ENCODE measurements at regions not wholly inside any gene's neighbourhood (a gene's known extent, or its start where the extent isn't known, plus 50 kb on each side); places are given as distances from the start of the nearest gene placed in this dataset.

DNA sequence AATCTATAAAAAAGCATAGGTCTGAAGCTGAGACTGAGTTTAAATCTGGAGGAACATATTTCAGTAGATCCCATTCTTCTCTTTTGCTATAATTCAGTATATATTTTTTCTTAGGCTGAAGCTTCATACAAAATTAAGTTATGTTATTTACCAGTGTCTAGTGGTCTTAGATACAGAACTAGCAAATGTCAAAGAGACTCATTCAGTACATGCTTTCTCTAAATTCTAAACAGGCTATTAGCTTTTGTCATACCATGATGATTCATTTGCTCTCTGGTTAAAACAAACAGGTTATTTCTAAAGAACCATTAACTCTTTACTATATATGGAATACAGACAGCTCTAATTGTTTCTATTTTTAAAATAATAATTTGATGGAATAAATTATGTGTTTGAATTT is 1170.2 kb upstream of the PRMT6 start:
- no peak for DNase-seq (ENCODE audit: low spot score)
- H3K36me3 ChIP-seq, result no peaks in the 10 kb centered on the region
- no peak overlapping the region for H3K27ac ChIP-seq
- no peak overlapping the region for H3K4me3 ChIP-seq
- intact Hi-C loops (cut with DNase I), result no loop called here
- TF ChIP-seq POLR2AphosphoS5 (IDR thresholded peaks at IDR 0.05) (no peak), CTCF (IDR thresholded peaks at IDR 0.05) (no peak)
- no peaks in the 10 kb centered on the region for H3K27me3 ChIP-seq (replicated peaks; ENCODE audit: insufficient read depth)
- no peaks in the 10 kb centered on the region for H3K9me3 ChIP-seq
- H3K4me1 ChIP-seq (replicated peaks), result no peaks in the 10 kb centered on the region

- no peak overlapping the region for H3K27ac ChIP-seq
- no peaks in the 10 kb centered on the region for H3K27me3 ChIP-seq (replicated peaks; ENCODE audit: insufficient read depth)
- DNase-seq (ENCODE audit: low spot score), result no peak
- WGBS, result 84% methylated on average over 13 of the region's 13 CpGs
- intact Hi-C loops (cut with DNase I), result no loop called here
- no peak overlapping the region for H3K4me3 ChIP-seq
- no peaks in the 10 kb centered on the region for H3K36me3 ChIP-seq
- H3K4me1 ChIP-seq (replicated peaks), result no peaks in the 10 kb centered on the region
- no peaks in the 10 kb centered on the region for H3K9me3 ChIP-seq
- TF ChIP-seq POLR2AphosphoS5 (IDR thresholded peaks at IDR 0.05) (no peak), POLR2A (IDR thresholded peaks at IDR 0.05) (no peak), CTCF (IDR thresholded peaks at IDR 0.05) (no peak)
Observed at GRCh38 chr1:105891308-105891707, 1165.2 kb upstream of the PRMT6 start.

DNA sequence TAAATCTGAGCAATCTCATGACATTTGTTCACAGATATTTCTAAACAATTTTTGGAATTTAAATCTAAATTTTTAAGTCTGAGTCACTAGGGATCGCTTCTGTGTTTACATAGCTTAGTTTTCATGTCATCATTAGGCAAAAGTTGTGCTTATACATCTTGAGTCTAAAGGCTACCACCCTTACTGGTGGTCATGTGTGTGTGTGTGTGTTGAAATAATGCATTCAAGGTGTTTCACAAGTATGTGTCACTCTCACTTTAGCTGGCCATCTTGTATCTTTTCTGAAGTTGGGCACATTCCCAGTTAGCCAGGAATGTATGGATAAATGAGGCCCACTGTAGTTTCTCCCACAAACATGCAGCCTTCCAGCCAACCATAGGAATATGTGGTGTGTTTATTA is 1162.5 kb upstream of the PRMT6 start:
- Histone ChIP-seq H3K36me3 (no peaks in the 10 kb centered on the region), H3K4me1 (replicated peaks) (no peaks in the 10 kb centered on the region), H3K27me3 (replicated peaks; ENCODE audit: insufficient read depth) (no peaks in the 10 kb centered on the region), H3K4me3 (no peak overlapping the region), H3K9me3 (no peaks in the 10 kb centered on the region), H3K27ac (no peak overlapping the region)
- WGBS, result 65% methylated on average over 1 of the region's 1 CpG
- TF ChIP-seq CTCF (IDR thresholded peaks at IDR 0.05) (no peak), POLR2AphosphoS5 (IDR thresholded peaks at IDR 0.05) (no peak), POLR2A (IDR thresholded peaks at IDR 0.05) (no peak)
- no peak for DNase-seq (ENCODE audit: low spot score)
- intact Hi-C loops (cut with DNase I), result no loop called here

GRCh38 chr1:105909811-105910210 is 1146.7 kb upstream of the PRMT6 start:
- Histone ChIP-seq H3K27me3 (replicated peaks; ENCODE audit: insufficient read depth) (no peaks in the 10 kb centered on the region), H3K9me3 (no peaks in the 10 kb centered on the region), H3K4me3 (no peak overlapping the region), H3K4me1 (replicated peaks) (no peaks in the 10 kb centered on the region), H3K36me3 (no peaks in the 10 kb centered on the region), H3K27ac (no peak overlapping the region)
- TF ChIP-seq POLR2A (IDR thresholded peaks at IDR 0.05) (no peak), CTCF (IDR thresholded peaks at IDR 0.05) (no peak), POLR2AphosphoS5 (IDR thresholded peaks at IDR 0.05) (no peak)
- DNase-seq (ENCODE audit: low spot score), result no peak
- 71% methylated on average over 2 of the region's 2 CpGs for WGBS
- intact Hi-C loops (cut with DNase I), result no loop called here

DNA sequence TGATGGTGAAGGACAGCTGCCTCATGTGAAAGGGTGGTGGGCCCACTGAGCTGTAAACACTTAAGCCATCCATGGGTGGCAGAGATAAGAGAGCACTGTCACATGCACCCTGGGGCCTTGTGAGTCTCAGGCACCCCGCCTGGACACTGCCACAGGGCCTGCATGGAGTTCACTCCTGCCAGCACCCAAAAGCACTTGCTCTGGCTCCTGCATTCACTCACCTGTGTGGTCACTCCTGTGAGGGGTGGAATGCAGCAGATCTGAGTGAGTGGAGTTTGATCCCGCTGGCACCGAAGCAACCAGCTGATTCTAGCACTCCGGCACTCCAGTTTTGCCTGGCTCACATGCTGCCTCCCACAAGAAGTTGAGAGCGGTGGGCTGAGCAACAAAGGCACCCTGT is 1142.1 kb upstream of the PRMT6 start:
- Histone ChIP-seq H3K27ac (no peak overlapping the region), H3K27me3 (replicated peaks; ENCODE audit: insufficient read depth) (no peaks in the 10 kb centered on the region), H3K9me3 (no peaks in the 10 kb centered on the region), H3K4me3 (no peak overlapping the region), H3K36me3 (no peaks in the 10 kb centered on the region), H3K4me1 (replicated peaks) (no peaks in the 10 kb centered on the region)
- intact Hi-C loops (cut with DNase I), result no loop called here
- no peak for TF ChIP-seq POLR2A (IDR thresholded peaks at IDR 0.05)
- TF ChIP-seq POLR2AphosphoS5 (IDR thresholded peaks at IDR 0.05), result no peak
- TF ChIP-seq CTCF (IDR thresholded peaks at IDR 0.05), result no peak
- 100% methylated on average over 5 of the region's 5 CpGs for WGBS
- no peak for DNase-seq (ENCODE audit: low spot score)
